ENCODE measurements at regions not wholly inside any gene's neighbourhood (a gene's known extent, or its start where the extent isn't known, plus 50 kb on each side); places are given as distances from the start of the nearest gene placed in this dataset.

GRCh38 chr12:42790761-42791151 lies 201.2 kb upstream of the PRICKLE1 start:
- TF ChIP-seq POLR2A (IDR thresholded peaks at IDR 0.05), result no peak
- no peak for TF ChIP-seq CTCF (IDR thresholded peaks at IDR 0.05)

Measured in Peyer's patch (tissue), 4 donors.